HCT116 (cell line): ENCODE measurements at regions not wholly inside any gene's neighbourhood (a gene's known extent, or its start where the extent isn't known, plus 50 kb on each side); places are given as distances from the start of the nearest gene placed in this dataset.

ENCODE experiments used
- ATAC-seq: fragments of 200-7000 bp; cut with Tn5 transposase; 2 replicates; pipeline ENCODE4 v1.9.1; 2020; ENCODE audit warnings: mild to moderate bottlenecking, moderate library complexity
- BruUV-seq: library from RNA; stranded (reverse); fragments of 400-500 nt; replicated peaks from 2 replicates; lab custom pipeline; 2021; lab: Mats Ljungman, UMichigan
- CTCF ChIA-PET: fragments of 300-600 bp; sonication (Branson Sonifier 250); formaldehyde crosslinking; loops from one replicate; lab custom pipeline; 2021; ENCODE audit warnings: antibody characterized with exemption; lab: Charles Lee
- POLR2A ChIA-PET: fragments of 300-600, 350-600 bp; sonication (Branson Sonifier 250); formaldehyde crosslinking; loops from one replicate; lab custom pipeline; 2021; ENCODE audit warnings: antibody characterized with exemption; lab: Charles Lee
- RAD21 ChIA-PET, 2 experiments: fragments of 300-600 bp; sonication (Branson Sonifier 250); formaldehyde crosslinking; loops; one replicate each; lab custom pipeline; 2023; ENCODE audit warnings: low total read pairs in 2 of 2; ENCODE audit not compliant: uncharacterized antibody in 2 of 2, unreplicated experiment in 2 of 2, low non-redundant PET in 1 of 2; lab: Charles Lee
- DNase-seq: peaks from one replicate; pipeline ENCODE4 v3.0.0-alpha.2; 2010; ENCODE audit warnings: low read depth, low spot score
- H2AFZ ChIP-seq: fragments of 200-600 bp; shearing (Covaris generic), sonication (generic); 2 replicates; pipeline ENCODE4 v1.6.1; 2017; ENCODE audit warnings: low read depth, mixed run types, mixed read lengths, antibody characterized with exemption, low read length; ENCODE audit not compliant: poor library complexity, severe bottlenecking
- H3K27ac ChIP-seq: 2 replicates; pipeline ENCODE4 v1.5.1; 2012; ENCODE audit warnings: low read depth, low read length
- H3K27me3 ChIP-seq: fragments of 200-600 bp; sonication (generic); 2 replicates; pipeline ENCODE4 v1.6.1; 2016; ENCODE audit warnings: mixed run types, low read length, mixed read lengths; ENCODE audit not compliant: insufficient read depth
- H3K36me3 ChIP-seq, 2 experiments: fragments of 200-500 bp in 1 of 2; fragments of 200-600 bp in 1 of 2; sonication (Bioruptor generic) in 1 of 2; sonication (generic) in 1 of 2; 2 replicates each; pipeline versions ENCODE4 v1.5.1 to v1.6.1; 2014 to 2016; ENCODE audit warnings: low read length in 2 of 2, inconsistent platforms in 1 of 2, mixed read lengths in 1 of 2, mixed run types in 1 of 2; ENCODE audit not compliant: insufficient read depth in 2 of 2, control insufficient read depth in 1 of 2
- H3K4me1 ChIP-seq, 2 experiments: fragments of 200-600 bp in 1 of 2; sonication (generic) in 1 of 2; 2 replicates each; pipeline versions ENCODE4 v1.5.1 to v1.6.1; 2012 to 2017; ENCODE audit warnings: low read length in 2 of 2, inconsistent platforms in 1 of 2, mild to moderate bottlenecking in 1 of 2, mixed read lengths in 1 of 2, mixed run types in 1 of 2, moderate library complexity in 1 of 2; ENCODE audit not compliant: insufficient read depth in 2 of 2, control insufficient read depth in 1 of 2
- H3K4me2 ChIP-seq: fragments of 200-600 bp; sonication (generic); 2 replicates; pipeline ENCODE4 v1.6.1; 2017; ENCODE audit warnings: mixed run types, low read length, mixed read lengths
- H3K4me3 ChIP-seq, 2 experiments: fragments of 200-600 bp in 1 of 2; sonication (generic) in 1 of 2; replicated peaks in 1 of 2; 2 replicates each; pipeline ENCODE4 v1.5.1; 2011 to 2016; ENCODE audit warnings: low read length in 2 of 2, control low read depth in 1 of 2, low read depth in 1 of 2, mild to moderate bottlenecking in 1 of 2, mixed read lengths in 1 of 2, mixed run types in 1 of 2
- H3K79me2 ChIP-seq: fragments of 200-600 bp; sonication (generic); 2 replicates; pipeline ENCODE4 v1.6.1; 2017; ENCODE audit warnings: mild to moderate bottlenecking, mixed run types, low read length, moderate library complexity, mixed read lengths; ENCODE audit not compliant: insufficient read depth
- H3K9ac ChIP-seq: fragments of 200-600 bp; sonication (generic); 2 replicates; pipeline ENCODE4 v1.6.1; 2016; ENCODE audit warnings: low read length, mixed read lengths
- H3K9me2 ChIP-seq: fragments of 200-600 bp; sonication (generic), shearing (Covaris generic); 2 replicates; pipeline ENCODE4 v1.6.1; 2017; ENCODE audit warnings: mixed run types, mild to moderate bottlenecking, moderate library complexity; ENCODE audit not compliant: insufficient read depth
- H3K9me3 ChIP-seq, 2 experiments: fragments of 200-500 bp in 1 of 2; fragments of 200-600 bp in 1 of 2; sonication (Bioruptor generic) in 1 of 2; sonication (generic) in 1 of 2; 2 replicates each; pipeline ENCODE4 v1.6.1; 2014 to 2017; ENCODE audit warnings: low read length in 2 of 2, mixed read lengths in 2 of 2, inconsistent platforms in 1 of 2, low read depth in 1 of 2, mild to moderate bottlenecking in 1 of 2, mixed run types in 1 of 2, moderate library complexity in 1 of 2; ENCODE audit not compliant: control insufficient read depth in 1 of 2, insufficient read depth in 1 of 2
- H4K20me1 ChIP-seq: fragments of 200-600 bp; sonication (generic), shearing (Covaris generic); 2 replicates; pipeline ENCODE4 v1.6.1; 2017; ENCODE audit warnings: mixed run types, mild to moderate bottlenecking, moderate library complexity; ENCODE audit not compliant: insufficient read depth
- ATF3 ChIP-seq: IDR thresholded peaks from 2 replicates; pipeline ENCODE4 v1.6.1; 2012
- CBX3 ChIP-seq: IDR thresholded peaks from 2 replicates; pipeline ENCODE4 v1.6.1; 2012; ENCODE audit warnings: low read depth
- CEBPB ChIP-seq: IDR thresholded peaks from 2 replicates; pipeline ENCODE4 v1.6.1; 2012; ENCODE audit warnings: low read depth
- ELF1 ChIP-seq: IDR thresholded peaks from 2 replicates; pipeline ENCODE4 v1.6.1; 2012; ENCODE audit warnings: low read depth, borderline replicate concordance
- EZH2 ChIP-seq: fragments of 200-600 bp; sonication (generic); IDR thresholded peaks from 2 replicates; pipeline ENCODE4 v1.6.1; 2017; ENCODE audit warnings: antibody characterized with exemption, mixed run types
- EZH2phosphoT487 ChIP-seq: fragments of 200-600 bp; IDR thresholded peaks from 2 replicates; pipeline ENCODE4 v1.6.1; 2018; ENCODE audit warnings: antibody characterized with exemption, borderline replicate concordance
- FOSL1 ChIP-seq: IDR thresholded peaks from 2 replicates; pipeline ENCODE4 v1.6.1; 2012; ENCODE audit warnings: low read depth
- MAX ChIP-seq: IDR thresholded peaks from 2 replicates; pipeline ENCODE4 v1.6.1; 2012
- POLR2AphosphoS5 ChIP-seq: IDR thresholded peaks from 2 replicates; pipeline ENCODE4 v1.6.1; 2011; ENCODE audit warnings: mild to moderate bottlenecking, low read depth, low read length, moderate library complexity
- RAD21 ChIP-seq: IDR thresholded peaks from 2 replicates; pipeline ENCODE4 v1.6.1; 2012; ENCODE audit warnings: low read depth, mild to moderate bottlenecking
- SP1 ChIP-seq: IDR thresholded peaks from 2 replicates; pipeline ENCODE4 v1.6.1; 2012; ENCODE audit warnings: low read depth
- TCF7L2 ChIP-seq: IDR thresholded peaks from 2 replicates; pipeline ENCODE4 v1.7.0; 2011; ENCODE audit warnings: borderline replicate concordance, inconsistent platforms; ENCODE audit not compliant: insufficient read depth, insufficient read length; ENCODE audit errors: extremely low read depth
- ZNF274 ChIP-seq: fragments of 200-500 bp; sonication (Bioruptor generic); IDR thresholded peaks from 2 replicates; pipeline ENCODE4 v1.6.1; 2014; ENCODE audit warnings: mild to moderate bottlenecking, low read depth, low read length, inconsistent platforms
- intact Hi-C: fragments of 100-400 bp; cut with micrococcal nuclease; formaldehyde crosslinking; loops from 2 replicates; pipeline ENCODE4 v1.10.0; 2022
- TF ChIP-seq, protein P1 (sequence below), 3 experiments: fragments of 200-600 bp in 1 of 3; sonication (generic) in 1 of 3; IDR thresholded peaks in 2 of 3; conservative IDR thresholded peaks in 1 of 3; 2 replicates each; pipeline ENCODE4 v1.5.1; 2012 to 2017; ENCODE audit warnings: low read depth in 2 of 3, low read length in 2 of 3, antibody characterized with exemption in 1 of 3, borderline replicate concordance in 1 of 3, control low read depth in 1 of 3, mild to moderate bottlenecking in 1 of 3, mixed read lengths in 1 of 3, mixed run types in 1 of 3, moderate library complexity in 1 of 3; ENCODE audit not compliant: insufficient read depth in 1 of 3
- TF ChIP-seq, protein P2 (sequence below): IDR thresholded peaks from 2 replicates; pipeline ENCODE4 v1.6.1; 2011; ENCODE audit warnings: mild to moderate bottlenecking, low read length, moderate library complexity; ENCODE audit not compliant: insufficient replicate concordance; ENCODE audit errors: extremely low read depth

DNA sequence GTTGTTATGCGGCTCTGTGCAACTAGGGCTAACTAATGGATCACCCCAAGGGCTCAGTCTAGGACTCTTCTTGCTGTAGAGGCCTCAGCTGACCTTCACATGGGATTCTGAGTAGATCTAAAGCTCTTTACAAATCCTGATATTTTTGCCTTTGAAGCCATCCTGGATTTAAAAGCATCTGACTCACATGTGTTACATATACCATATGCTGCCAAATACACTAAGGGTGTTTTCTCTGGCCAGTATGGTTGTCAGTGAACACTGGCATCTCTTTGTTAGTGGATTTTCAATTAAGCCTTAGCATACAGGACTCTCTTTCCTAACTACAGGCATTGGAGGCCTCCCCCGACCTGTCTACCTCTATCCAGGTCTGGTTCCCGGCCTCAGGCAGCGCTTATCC is 992.8 kb upstream of the FANCL start:
- Histone ChIP-seq H3K4me3 (no peak overlapping the region), H4K20me1 (no peaks in the 10 kb centered on the region), H3K9ac (no peak overlapping the region), H3K27ac (no peak overlapping the region), H3K79me2 (no peaks in the 10 kb centered on the region), H3K9me3 (peaks cover 0 to 5% of the 10 kb centered on the region in 2 experiments; a peak in 1 of 4 replicates)
- no peak for DNase-seq
- no TSS peak for BruUV-seq
- POLR2A ChIA-PET = no interaction called here
- TF ChIP-seq, protein P1, sequence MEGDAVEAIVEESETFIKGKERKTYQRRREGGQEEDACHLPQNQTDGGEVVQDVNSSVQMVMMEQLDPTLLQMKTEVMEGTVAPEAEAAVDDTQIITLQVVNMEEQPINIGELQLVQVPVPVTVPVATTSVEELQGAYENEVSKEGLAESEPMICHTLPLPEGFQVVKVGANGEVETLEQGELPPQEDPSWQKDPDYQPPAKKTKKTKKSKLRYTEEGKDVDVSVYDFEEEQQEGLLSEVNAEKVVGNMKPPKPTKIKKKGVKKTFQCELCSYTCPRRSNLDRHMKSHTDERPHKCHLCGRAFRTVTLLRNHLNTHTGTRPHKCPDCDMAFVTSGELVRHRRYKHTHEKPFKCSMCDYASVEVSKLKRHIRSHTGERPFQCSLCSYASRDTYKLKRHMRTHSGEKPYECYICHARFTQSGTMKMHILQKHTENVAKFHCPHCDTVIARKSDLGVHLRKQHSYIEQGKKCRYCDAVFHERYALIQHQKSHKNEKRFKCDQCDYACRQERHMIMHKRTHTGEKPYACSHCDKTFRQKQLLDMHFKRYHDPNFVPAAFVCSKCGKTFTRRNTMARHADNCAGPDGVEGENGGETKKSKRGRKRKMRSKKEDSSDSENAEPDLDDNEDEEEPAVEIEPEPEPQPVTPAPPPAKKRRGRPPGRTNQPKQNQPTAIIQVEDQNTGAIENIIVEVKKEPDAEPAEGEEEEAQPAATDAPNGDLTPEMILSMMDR (IDR thresholded peaks at IDR 0.05 in 2 of 3, conservative IDR thresholded peaks at IDR 0.05 in 1 of 3; ENCODE audit: borderline replicate concordance in 1 of 3, insufficient read depth in 1 of 3, low read depth in 2 of 3, low read length in 2 of 3) = no peak
- TF ChIP-seq CBX3 (no peak), EZH2 (no peak), TCF7L2 (no peak), SP1 (no peak), ZNF274 (no peak), ELF1 (no peak), POLR2AphosphoS5 (no peak), EZH2phosphoT487 (no peak), RAD21 (no peak), FOSL1 (no peak), CEBPB (no peak), ATF3 (no peak), MAX (no peak)
- TF ChIP-seq, protein P2, sequence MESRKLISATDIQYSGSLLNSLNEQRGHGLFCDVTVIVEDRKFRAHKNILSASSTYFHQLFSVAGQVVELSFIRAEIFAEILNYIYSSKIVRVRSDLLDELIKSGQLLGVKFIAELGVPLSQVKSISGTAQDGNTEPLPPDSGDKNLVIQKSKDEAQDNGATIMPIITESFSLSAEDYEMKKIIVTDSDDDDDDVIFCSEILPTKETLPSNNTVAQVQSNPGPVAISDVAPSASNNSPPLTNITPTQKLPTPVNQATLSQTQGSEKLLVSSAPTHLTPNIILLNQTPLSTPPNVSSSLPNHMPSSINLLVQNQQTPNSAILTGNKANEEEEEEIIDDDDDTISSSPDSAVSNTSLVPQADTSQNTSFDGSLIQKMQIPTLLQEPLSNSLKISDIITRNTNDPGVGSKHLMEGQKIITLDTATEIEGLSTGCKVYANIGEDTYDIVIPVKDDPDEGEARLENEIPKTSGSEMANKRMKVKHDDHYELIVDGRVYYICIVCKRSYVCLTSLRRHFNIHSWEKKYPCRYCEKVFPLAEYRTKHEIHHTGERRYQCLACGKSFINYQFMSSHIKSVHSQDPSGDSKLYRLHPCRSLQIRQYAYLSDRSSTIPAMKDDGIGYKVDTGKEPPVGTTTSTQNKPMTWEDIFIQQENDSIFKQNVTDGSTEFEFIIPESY = no peak
- TF ChIP-seq, all 23 proteins: peak for 0
- H3K4me1 ChIP-seq = no peaks in the 10 kb centered on the region
- H3K9me2 ChIP-seq = no peaks in the 10 kb centered on the region
- RAD21 ChIA-PET = no interaction called here
- intact Hi-C loops = no loop called here
- H2AFZ ChIP-seq = no peak overlapping the region
- no peak for ATAC-seq
- no peak overlapping the region for H3K4me2 ChIP-seq
- no peaks in the 10 kb centered on the region for H3K36me3 ChIP-seq
- no peaks in the 10 kb centered on the region for H3K27me3 ChIP-seq
- CTCF ChIA-PET = no interaction called here
